ENCODE measurements at regions not wholly inside any gene's neighbourhood (a gene's known extent, or its start where the extent isn't known, plus 50 kb on each side); places are given as distances from the start of the nearest gene placed in this dataset.

- WGBS (ENCODE audit: insufficient coverage, low coverage, low lambda C conversion rate, missing lambda C conversion rate): 50% methylated on average over 3 of the region's 3 CpGs
- no peak for ATAC-seq
- TF ChIP-seq POLR2A (IDR thresholded peaks at IDR 0.05): no peak
- no peak for TF ChIP-seq CTCF (IDR thresholded peaks at IDR 0.05)
Observed at GRCh38 chr10:52664629-52665028, 108.0 kb downstream of the MBL2 start.

GRCh38 chr10:52665821-52666220 is 106.8 kb downstream of the MBL2 start:
- Histone ChIP-seq H3K36me3 (no peaks in the 10 kb centered on the region), H3K4me1 (no peaks in the 10 kb centered on the region), H3K4me3 (no peak overlapping the region), H3K27ac (no peak overlapping the region), H3K9me3 (no peaks in the 10 kb centered on the region), H3K27me3 (no peaks in the 10 kb centered on the region)
- no peak for TF ChIP-seq CTCF (IDR thresholded peaks at IDR 0.05)
- no peak for TF ChIP-seq POLR2A (IDR thresholded peaks at IDR 0.05)
- DNase-seq (no peak), ATAC-seq (no peak)
- whole genome bisulfite sequencing (ENCODE audit: insufficient coverage, low coverage, low lambda C conversion rate, missing lambda C conversion rate): 53% methylated on average over 1 of the region's 1 CpG
- intact Hi-C loops (cut with DNase I): no loop called here

More at GRCh38 chr10:52664629-52665028, 108.0 kb downstream of the MBL2 start:
- DNase-seq: no peak
- Histone ChIP-seq H3K4me3 (no peak overlapping the region), H3K9me3 (no peaks in the 10 kb centered on the region), H3K27ac (no peak overlapping the region), H3K27me3 (no peaks in the 10 kb centered on the region), H3K36me3 (no peaks in the 10 kb centered on the region), H3K4me1 (no peaks in the 10 kb centered on the region)
- intact Hi-C loops (cut with DNase I): no loop called here

GRCh38 chr10:52666931-52667330 is 105.7 kb downstream of the MBL2 start:
- ATAC-seq (no peak), DNase-seq (no peak)
- intact Hi-C loops (cut with DNase I): no loop called here
- TF ChIP-seq POLR2A (IDR thresholded peaks at IDR 0.05): no peak
- no peak for TF ChIP-seq CTCF (IDR thresholded peaks at IDR 0.05)
- H3K4me3 ChIP-seq: no peak overlapping the region
- no peaks in the 10 kb centered on the region for H3K4me1 ChIP-seq
- no peaks in the 10 kb centered on the region for H3K27me3 ChIP-seq
- H3K9me3 ChIP-seq: no peaks in the 10 kb centered on the region
- H3K36me3 ChIP-seq: no peaks in the 10 kb centered on the region
- 67% methylated on average over 1 of the region's 1 CpG for WGBS (ENCODE audit: insufficient coverage, low coverage, low lambda C conversion rate, missing lambda C conversion rate)
- H3K27ac ChIP-seq: no peak overlapping the region

GRCh38 chr10:52668024-52668423 is 104.6 kb downstream of the MBL2 start:
- DNase-seq (no peak), ATAC-seq (no peak)
- no peak overlapping the region for H3K4me3 ChIP-seq
- WGBS (ENCODE audit: insufficient coverage, low coverage, low lambda C conversion rate, missing lambda C conversion rate): 31% methylated on average over 2 of the region's 2 CpGs
- intact Hi-C loops (cut with DNase I): no loop called here
- H3K4me1 ChIP-seq: no peaks in the 10 kb centered on the region
- no peaks in the 10 kb centered on the region for H3K9me3 ChIP-seq
- H3K27me3 ChIP-seq: no peaks in the 10 kb centered on the region
- no peaks in the 10 kb centered on the region for H3K36me3 ChIP-seq
- TF ChIP-seq CTCF (IDR thresholded peaks at IDR 0.05) (no peak), POLR2A (IDR thresholded peaks at IDR 0.05) (no peak)
- no peak overlapping the region for H3K27ac ChIP-seq

GRCh38 chr10:52672880-52673279 is 99.7 kb downstream of the MBL2 start:
- Histone ChIP-seq H3K27me3 (no peaks in the 10 kb centered on the region), H3K4me3 (no peak overlapping the region), H3K36me3 (no peaks in the 10 kb centered on the region), H3K9me3 (no peaks in the 10 kb centered on the region), H3K4me1 (no peaks in the 10 kb centered on the region), H3K27ac (no peak overlapping the region)
- ATAC-seq: no peak
- TF ChIP-seq CTCF (IDR thresholded peaks at IDR 0.05) (no peak), POLR2A (IDR thresholded peaks at IDR 0.05) (no peak)
- intact Hi-C loops (cut with DNase I): no loop called here
- WGBS (ENCODE audit: insufficient coverage, low coverage, low lambda C conversion rate, missing lambda C conversion rate): 25% methylated on average over 1 of the region's 1 CpG
- no peak for DNase-seq
